ENCODE measurements at regions not wholly inside any gene's neighbourhood (a gene's known extent, or its start where the extent isn't known, plus 50 kb on each side); places are given as distances from the start of the nearest gene placed in this dataset.

DNA sequence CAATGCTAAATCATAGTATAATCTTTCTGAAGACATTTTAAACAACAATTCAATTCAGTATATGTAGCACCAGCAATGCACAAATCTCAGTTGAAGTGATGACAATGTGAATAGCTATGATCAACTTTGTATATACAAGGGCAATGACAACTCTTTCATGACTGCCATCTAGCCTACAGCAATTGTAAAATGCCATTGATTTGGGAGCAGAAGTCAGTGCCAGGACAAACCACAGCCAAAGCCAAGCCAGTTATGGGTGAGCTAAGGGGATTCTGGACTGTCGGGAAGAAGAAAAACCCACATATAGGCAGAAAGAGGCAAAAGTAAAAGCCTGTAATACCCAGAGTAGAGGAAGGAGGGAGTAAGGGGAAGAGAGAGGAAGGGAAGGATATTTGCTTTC lies 238.6 kb downstream of the MID1IP1 start:
- Histone ChIP-seq H3K4me3 (ENCODE audit: low read length in 2 of 2) (no peak overlapping the region), H3K27ac (ENCODE audit: low read length) (no peak overlapping the region)

DNA sequence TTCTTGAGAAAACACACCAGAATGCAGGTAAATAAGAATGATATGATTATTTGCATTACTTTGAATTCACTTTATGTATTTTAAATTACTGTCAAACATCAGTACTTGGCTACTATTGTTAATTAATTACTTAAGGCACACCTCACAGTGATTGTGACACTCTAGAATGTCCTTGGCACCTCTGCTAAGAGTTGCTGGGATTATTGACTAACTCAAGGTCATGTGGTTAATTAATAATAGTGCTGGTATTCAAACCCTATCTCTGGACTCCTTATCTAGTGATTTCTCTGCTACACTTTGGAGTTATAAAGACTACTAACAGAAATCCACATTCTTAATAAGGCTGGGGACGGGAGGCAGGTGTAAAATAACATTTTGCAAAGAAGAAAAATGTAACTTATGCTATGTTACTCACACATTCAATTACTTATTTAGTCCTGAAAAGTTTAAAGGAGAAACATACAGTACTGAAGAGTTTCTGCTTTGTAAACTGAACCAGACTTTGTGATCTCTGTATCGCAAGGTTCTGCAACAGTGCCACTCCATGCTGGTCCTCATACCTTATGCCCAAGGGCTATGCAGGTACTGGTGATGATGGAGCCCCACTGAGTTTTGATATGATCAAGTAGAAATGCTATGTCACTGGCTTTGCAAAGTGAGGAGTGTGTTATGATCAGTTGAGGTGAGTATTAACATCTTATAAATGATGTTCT lies 242.7 kb downstream of the MID1IP1 start:
- Histone ChIP-seq H3K9ac (ENCODE audit: low read length in 2 of 2) (no peak overlapping the region), H3K27me3 (ENCODE audit: control insufficient read depth in 1 of 2, insufficient read depth in 2 of 2, low read length in 2 of 2) (peaks cover 0 to 2% of the 10 kb centered on the region in 2 donors), H3K27ac (ENCODE audit: low read length) (no peak overlapping the region), H3K36me3 (ENCODE audit: control insufficient read depth in 2 of 2, insufficient read depth in 2 of 2, low read length in 2 of 2) (no peaks in the 10 kb centered on the region), H3K9me3 (ENCODE audit: control insufficient read depth in 2 of 2, low read length in 2 of 2) (no peaks in the 10 kb centered on the region), H3K4me1 (ENCODE audit: control insufficient read depth, insufficient read depth, low read length) (no peaks in the 10 kb centered on the region), H3K4me3 (ENCODE audit: low read length in 2 of 2) (no peak overlapping the region)

More for the DNA sequence above, 238.6 kb downstream of the MID1IP1 start:
- H3K36me3 ChIP-seq (ENCODE audit: control insufficient read depth in 2 of 2, insufficient read depth in 2 of 2, low read length in 2 of 2), result no peaks in the 10 kb centered on the region
- no peaks in the 10 kb centered on the region for H3K4me1 ChIP-seq (ENCODE audit: control insufficient read depth, insufficient read depth, low read length)
- no peaks in the 10 kb centered on the region for H3K9me3 ChIP-seq (ENCODE audit: control insufficient read depth in 2 of 2, low read length in 2 of 2)
- H3K27me3 ChIP-seq (ENCODE audit: control insufficient read depth in 1 of 2, insufficient read depth in 2 of 2, low read length in 2 of 2), result peaks cover 0 to 2% of the 10 kb centered on the region in 2 donors
- no peak overlapping the region for H3K9ac ChIP-seq (ENCODE audit: low read length in 2 of 2)

DNA sequence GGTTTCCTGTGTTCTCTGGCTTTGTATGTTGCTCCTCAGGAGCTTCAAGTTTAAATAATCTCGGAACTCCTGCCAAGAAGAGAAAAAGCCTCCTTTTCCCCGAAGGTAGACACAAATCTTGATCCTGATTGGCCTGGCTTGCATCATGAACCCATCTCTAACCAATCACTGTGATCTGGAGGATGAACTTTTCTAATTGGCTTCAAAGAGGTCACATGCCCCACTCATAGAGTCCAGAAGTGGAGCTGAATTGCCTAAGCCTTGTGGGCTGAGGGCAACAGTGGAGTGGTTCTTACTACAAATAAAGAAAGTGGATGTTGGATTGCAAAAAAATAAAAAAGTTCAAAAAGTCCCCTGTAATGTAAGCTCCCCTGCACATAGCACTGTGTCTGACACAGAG lies 245.9 kb downstream of the MID1IP1 start:
- no peaks in the 10 kb centered on the region for H3K9me3 ChIP-seq (ENCODE audit: control insufficient read depth in 2 of 2, low read length in 2 of 2)

DNA sequence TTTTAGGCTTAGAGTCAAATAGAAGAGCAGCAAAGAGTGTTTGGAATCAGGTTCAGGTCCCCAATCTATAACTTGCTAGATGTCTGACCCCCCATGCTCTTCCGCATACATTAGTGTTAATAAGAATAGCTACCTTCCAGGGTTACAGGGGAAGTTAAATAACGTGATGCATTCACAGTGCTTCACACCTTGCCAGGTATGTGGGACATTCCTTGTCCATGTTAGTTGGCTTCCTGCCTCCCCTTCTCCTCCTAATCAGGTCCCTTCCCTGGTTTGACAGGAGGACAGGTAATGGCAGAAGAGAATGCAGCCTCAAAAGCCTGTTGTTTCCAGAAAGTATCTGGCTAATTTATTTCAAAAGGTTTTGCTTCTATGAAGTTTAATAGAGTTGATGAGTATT lies 248.7 kb downstream of the MID1IP1 start:
- Histone ChIP-seq H3K9ac (ENCODE audit: low read length in 2 of 2) (no peak overlapping the region), H3K27ac (ENCODE audit: low read length) (no peak overlapping the region), H3K27me3 (ENCODE audit: control insufficient read depth in 1 of 2, insufficient read depth in 2 of 2, low read length in 2 of 2) (peaks cover 0 to 5% of the 10 kb centered on the region in 2 donors), H3K36me3 (ENCODE audit: control insufficient read depth in 2 of 2, insufficient read depth in 2 of 2, low read length in 2 of 2) (no peaks in the 10 kb centered on the region), H3K4me1 (ENCODE audit: control insufficient read depth, insufficient read depth, low read length) (no peaks in the 10 kb centered on the region), H3K9me3 (ENCODE audit: control insufficient read depth in 2 of 2, low read length in 2 of 2) (no peaks in the 10 kb centered on the region), H3K4me3 (ENCODE audit: low read length in 2 of 2) (no peak overlapping the region)

More for the DNA sequence above, 245.9 kb downstream of the MID1IP1 start:
- H3K27ac ChIP-seq (ENCODE audit: low read length), result no peak overlapping the region
- H3K4me1 ChIP-seq (ENCODE audit: control insufficient read depth, insufficient read depth, low read length), result no peaks in the 10 kb centered on the region
- H3K9ac ChIP-seq (ENCODE audit: low read length in 2 of 2), result no peak overlapping the region
- H3K4me3 ChIP-seq (ENCODE audit: low read length in 2 of 2), result no peak overlapping the region
- H3K36me3 ChIP-seq (ENCODE audit: control insufficient read depth in 2 of 2, insufficient read depth in 2 of 2, low read length in 2 of 2), result no peaks in the 10 kb centered on the region
- H3K27me3 ChIP-seq (ENCODE audit: control insufficient read depth in 1 of 2, insufficient read depth in 2 of 2, low read length in 2 of 2), result peaks cover 0 to 3% of the 10 kb centered on the region in 2 donors

DNA sequence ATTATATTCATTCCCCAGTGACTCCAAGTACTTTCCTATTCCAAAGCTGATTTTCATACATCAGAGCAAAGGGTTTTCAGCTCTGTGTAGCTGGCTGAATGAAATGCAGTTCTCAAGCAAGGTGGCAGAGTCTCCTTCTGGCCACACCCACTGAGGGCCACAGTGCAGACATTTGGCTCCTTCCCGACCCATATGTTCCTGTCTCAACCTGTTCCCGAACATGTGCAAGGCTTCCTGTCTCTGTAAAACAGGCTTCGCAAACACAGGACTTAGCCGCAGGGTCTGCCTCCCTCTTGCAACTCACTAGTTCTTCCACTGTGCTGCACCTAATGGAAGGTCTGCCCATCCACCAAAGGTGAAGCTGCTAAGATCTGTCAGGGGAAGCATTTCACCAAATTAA lies 249.2 kb downstream of the MID1IP1 start:
- Histone ChIP-seq H3K4me1 (ENCODE audit: control insufficient read depth, insufficient read depth, low read length) (no peaks in the 10 kb centered on the region), H3K36me3 (ENCODE audit: control insufficient read depth in 2 of 2, insufficient read depth in 2 of 2, low read length in 2 of 2) (no peaks in the 10 kb centered on the region), H3K4me3 (ENCODE audit: low read length in 2 of 2) (no peak overlapping the region), H3K27ac (ENCODE audit: low read length) (no peak overlapping the region), H3K9me3 (ENCODE audit: control insufficient read depth in 2 of 2, low read length in 2 of 2) (no peaks in the 10 kb centered on the region), H3K9ac (ENCODE audit: low read length in 2 of 2) (no peak overlapping the region), H3K27me3 (ENCODE audit: control insufficient read depth in 1 of 2, insufficient read depth in 2 of 2, low read length in 2 of 2) (peaks cover 0 to 5% of the 10 kb centered on the region in 2 donors)

DNA sequence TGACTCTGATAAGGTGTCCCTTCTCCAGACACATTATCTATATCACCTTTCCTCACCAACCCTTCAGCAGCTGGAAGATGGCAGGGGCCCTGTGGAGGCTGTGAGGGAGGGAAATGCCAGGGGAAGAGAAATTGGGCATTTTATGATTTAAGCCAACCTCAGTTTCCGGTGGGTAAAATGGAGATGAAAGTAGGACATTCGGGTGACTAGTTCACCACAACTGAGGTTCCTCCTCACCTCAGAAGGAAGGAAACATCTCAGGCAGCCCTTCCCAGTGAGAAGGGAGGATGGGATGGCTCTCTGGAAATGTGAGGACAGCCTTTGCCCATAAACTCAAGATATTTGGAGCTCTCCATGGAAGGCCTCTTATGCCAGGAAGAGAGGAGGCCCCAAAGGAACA lies 251.5 kb downstream of the MID1IP1 start:
- Histone ChIP-seq H3K9ac (ENCODE audit: low read length in 2 of 2) (no peak overlapping the region), H3K27ac (ENCODE audit: low read length) (no peak overlapping the region), H3K27me3 (ENCODE audit: control insufficient read depth in 1 of 2, insufficient read depth in 2 of 2, low read length in 2 of 2) (peaks cover 0 to 8% of the 10 kb centered on the region in 2 donors), H3K9me3 (ENCODE audit: control insufficient read depth in 2 of 2, low read length in 2 of 2) (peaks cover 0 to 1% of the 10 kb centered on the region in 2 donors), H3K36me3 (ENCODE audit: control insufficient read depth in 2 of 2, insufficient read depth in 2 of 2, low read length in 2 of 2) (no peaks in the 10 kb centered on the region), H3K4me1 (ENCODE audit: control insufficient read depth, insufficient read depth, low read length) (no peaks in the 10 kb centered on the region), H3K4me3 (ENCODE audit: low read length in 2 of 2) (no peak overlapping the region)

DNA sequence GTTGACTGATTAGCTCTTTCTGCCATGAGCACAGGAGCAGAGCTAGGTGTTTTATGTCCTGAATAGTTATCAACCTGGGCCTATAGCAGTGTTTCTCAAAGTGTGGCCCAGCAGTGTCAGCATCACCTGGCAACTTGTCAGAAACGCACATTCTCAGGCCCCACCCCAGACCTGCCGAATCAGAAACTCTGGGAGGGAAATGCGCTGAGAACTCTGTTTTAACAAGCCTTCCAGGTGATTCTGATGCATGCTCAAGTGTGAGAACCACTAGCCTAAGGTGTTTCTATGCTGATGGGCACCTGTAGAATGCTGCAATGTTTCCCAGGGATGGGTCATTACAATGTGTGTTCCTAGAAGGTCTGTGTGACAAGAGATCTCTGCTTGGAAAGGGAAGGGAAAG lies 257.5 kb downstream of the MID1IP1 start:
- no peaks in the 10 kb centered on the region for H3K4me1 ChIP-seq (ENCODE audit: control insufficient read depth, insufficient read depth, low read length)
- no peak overlapping the region for H3K27ac ChIP-seq (ENCODE audit: low read length)
- peaks cover 0 to 2% of the 10 kb centered on the region in 2 donors for H3K9me3 ChIP-seq (ENCODE audit: control insufficient read depth in 2 of 2, low read length in 2 of 2)
- H3K9ac ChIP-seq (ENCODE audit: low read length in 2 of 2), result no peak overlapping the region
- H3K4me3 ChIP-seq (ENCODE audit: low read length in 2 of 2), result no peak overlapping the region
- peaks cover 0 to 7% of the 10 kb centered on the region in 2 donors for H3K27me3 ChIP-seq (ENCODE audit: control insufficient read depth in 1 of 2, insufficient read depth in 2 of 2, low read length in 2 of 2)
- no peaks in the 10 kb centered on the region for H3K36me3 ChIP-seq (ENCODE audit: control insufficient read depth in 2 of 2, insufficient read depth in 2 of 2, low read length in 2 of 2)

DNA sequence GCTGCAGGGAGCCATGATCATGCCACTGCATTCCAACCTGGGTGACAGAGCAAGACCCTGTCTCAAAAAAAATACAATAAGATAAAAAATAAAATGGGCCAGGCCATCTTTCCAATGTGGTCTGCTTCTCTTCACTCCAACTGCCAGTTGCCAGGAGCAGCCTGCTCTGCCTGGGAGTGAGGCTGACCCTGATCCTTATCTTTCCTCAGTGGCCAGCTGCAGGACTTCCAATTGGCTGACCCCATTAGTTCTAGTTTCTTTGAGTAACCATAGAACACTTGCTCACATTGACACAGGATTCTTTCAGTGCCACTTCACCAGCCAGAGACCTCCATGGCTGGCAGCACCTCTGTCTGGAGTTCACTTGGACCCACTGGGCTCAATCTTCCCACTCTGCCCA lies 258.6 kb downstream of the MID1IP1 start:
- Histone ChIP-seq H3K36me3 (ENCODE audit: control insufficient read depth in 2 of 2, insufficient read depth in 2 of 2, low read length in 2 of 2) (no peaks in the 10 kb centered on the region), H3K27ac (ENCODE audit: low read length) (no peak overlapping the region), H3K9ac (ENCODE audit: low read length in 2 of 2) (no peak overlapping the region), H3K4me3 (ENCODE audit: low read length in 2 of 2) (no peak overlapping the region), H3K9me3 (ENCODE audit: control insufficient read depth in 2 of 2, low read length in 2 of 2) (peaks cover 0 to 2% of the 10 kb centered on the region in 2 donors), H3K4me1 (ENCODE audit: control insufficient read depth, insufficient read depth, low read length) (no peaks in the 10 kb centered on the region), H3K27me3 (ENCODE audit: control insufficient read depth in 1 of 2, insufficient read depth in 2 of 2, low read length in 2 of 2) (peaks cover 0 to 7% of the 10 kb centered on the region in 2 donors)

DNA sequence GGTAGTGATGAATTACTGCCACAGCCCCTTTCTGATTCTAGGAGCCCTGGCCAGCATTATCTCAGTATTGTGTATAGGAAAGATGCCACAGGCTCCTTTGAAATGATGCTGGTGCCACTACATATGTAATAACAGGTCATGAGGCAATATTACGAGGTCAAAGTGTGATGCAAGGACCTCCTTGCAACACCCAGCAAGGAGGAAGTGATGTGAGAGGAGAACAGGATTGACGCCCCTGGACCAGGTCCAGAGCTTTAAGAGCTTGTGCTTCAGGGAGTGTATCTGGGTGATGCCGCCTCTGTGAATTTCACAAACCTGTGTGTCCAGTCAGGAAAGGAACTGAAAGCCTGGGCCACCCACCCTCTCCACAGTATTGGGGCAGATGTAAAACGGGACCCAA lies 261.8 kb downstream of the MID1IP1 start:
- Histone ChIP-seq H3K27me3 (ENCODE audit: control insufficient read depth in 1 of 2, insufficient read depth in 2 of 2, low read length in 2 of 2) (peaks cover 0 to 7% of the 10 kb centered on the region in 2 donors), H3K4me1 (ENCODE audit: control insufficient read depth, insufficient read depth, low read length) (peaks cover 13% of the 10 kb centered on the region), H3K36me3 (ENCODE audit: control insufficient read depth in 2 of 2, insufficient read depth in 2 of 2, low read length in 2 of 2) (no peaks in the 10 kb centered on the region), H3K9ac (ENCODE audit: low read length in 2 of 2) (no peak overlapping the region), H3K9me3 (ENCODE audit: control insufficient read depth in 2 of 2, low read length in 2 of 2) (no peaks in the 10 kb centered on the region), H3K4me3 (ENCODE audit: low read length in 2 of 2) (no peak overlapping the region), H3K27ac (ENCODE audit: low read length) (no peak overlapping the region)

DNA sequence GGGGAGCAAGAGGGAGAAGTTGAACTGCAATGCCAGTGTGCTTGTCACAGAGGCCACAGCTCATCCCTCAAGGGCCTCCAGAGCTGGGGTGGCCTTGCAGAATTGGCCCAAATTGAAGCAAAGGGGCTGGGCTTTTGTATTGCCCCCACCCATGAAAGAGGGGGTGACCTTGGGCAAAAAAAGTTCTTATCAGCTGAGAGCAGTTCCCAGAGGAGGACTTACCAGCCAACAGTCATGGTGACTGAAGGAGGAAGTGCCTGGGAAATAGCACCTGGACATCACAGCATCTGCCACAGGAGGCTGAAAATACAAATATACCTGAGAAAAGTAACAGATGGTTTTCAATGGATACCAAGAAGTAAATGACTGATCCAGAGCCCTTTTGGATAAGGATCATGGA lies 262.4 kb downstream of the MID1IP1 start:
- H3K9ac ChIP-seq (ENCODE audit: low read length in 2 of 2), result no peak overlapping the region
- H3K9me3 ChIP-seq (ENCODE audit: control insufficient read depth in 2 of 2, low read length in 2 of 2), result no peaks in the 10 kb centered on the region
- peaks cover 13% of the 10 kb centered on the region for H3K4me1 ChIP-seq (ENCODE audit: control insufficient read depth, insufficient read depth, low read length)
- H3K4me3 ChIP-seq (ENCODE audit: low read length in 2 of 2), result no peak overlapping the region
- H3K27ac ChIP-seq (ENCODE audit: low read length), result no peak overlapping the region
- no peaks in the 10 kb centered on the region for H3K36me3 ChIP-seq (ENCODE audit: control insufficient read depth in 2 of 2, insufficient read depth in 2 of 2, low read length in 2 of 2)
- peaks cover 0 to 7% of the 10 kb centered on the region in 2 donors for H3K27me3 ChIP-seq (ENCODE audit: control insufficient read depth in 1 of 2, insufficient read depth in 2 of 2, low read length in 2 of 2)

DNA sequence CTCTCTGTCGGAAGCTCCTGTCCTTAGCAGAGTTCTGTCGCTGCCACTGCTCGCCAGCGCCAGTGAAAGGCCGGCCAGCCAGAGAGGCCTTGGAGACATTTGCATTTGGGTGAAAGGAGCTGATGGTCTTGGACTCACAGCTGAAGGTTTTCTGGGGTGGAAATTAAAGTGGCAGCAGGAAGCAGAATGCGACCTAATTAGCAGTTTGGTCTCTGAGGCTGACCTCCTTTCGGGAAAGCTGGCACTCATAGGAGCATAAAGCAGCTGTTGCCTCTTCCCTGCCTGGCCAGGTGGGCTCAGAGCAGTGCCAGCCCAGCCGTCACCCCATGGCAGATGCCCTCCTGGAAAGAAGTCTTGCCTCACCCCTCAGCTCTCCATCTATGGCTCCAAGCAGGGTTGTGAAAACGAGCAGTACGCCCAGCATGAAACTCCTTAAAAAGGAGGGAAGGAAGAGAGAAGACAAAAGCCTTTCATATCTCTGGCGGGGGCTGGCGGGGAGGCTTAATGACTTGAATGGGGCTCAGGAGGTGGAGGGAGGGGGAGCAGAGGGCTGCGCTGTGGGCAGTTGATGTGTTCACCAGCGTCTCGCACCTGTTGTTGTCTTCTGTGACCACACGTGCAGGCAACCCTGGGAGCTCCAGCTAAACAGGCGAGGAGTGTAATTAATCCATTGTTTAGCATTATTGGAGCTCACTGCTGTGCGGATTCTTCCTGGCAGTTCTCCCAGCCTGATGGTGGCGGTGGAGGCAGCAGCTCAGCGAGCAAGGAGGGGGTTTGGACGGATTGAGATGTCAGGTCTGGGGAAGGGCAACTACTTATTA lies 264.0 kb downstream of the MID1IP1 start:
- Histone ChIP-seq H3K27me3 (ENCODE audit: control insufficient read depth in 1 of 2, insufficient read depth in 2 of 2, low read length in 2 of 2) (peaks cover 0 to 7% of the 10 kb centered on the region in 2 donors), H3K4me3 (ENCODE audit: low read length in 2 of 2) (peak overlapping the region in 1 of 2 donors; percentile 15), H3K4me1 (ENCODE audit: control insufficient read depth, insufficient read depth, low read length) (peaks cover 13% of the 10 kb centered on the region), H3K36me3 (ENCODE audit: control insufficient read depth in 2 of 2, insufficient read depth in 2 of 2, low read length in 2 of 2) (no peaks in the 10 kb centered on the region), H3K9ac (ENCODE audit: low read length in 2 of 2) (no peak overlapping the region), H3K27ac (ENCODE audit: low read length) (peak overlapping the region; percentile 18), H3K9me3 (ENCODE audit: control insufficient read depth in 2 of 2, low read length in 2 of 2) (no peaks in the 10 kb centered on the region)
